KMS-11 (cell line): ENCODE measurements at regions not wholly inside any gene's neighbourhood (a gene's known extent, or its start where the extent isn't known, plus 50 kb on each side); places are given as distances from the start of the nearest gene placed in this dataset.

Experiments used
- H2AFZ ChIP-seq: fragments of 200-600 bp; sonication (generic); 2 replicates; pipeline ENCODE4 v1.6.1; 2016; ENCODE audit warnings: antibody characterized with exemption, mixed run types, low read depth
- H3K27ac ChIP-seq: fragments of 200-600 bp; sonication (generic); 2 replicates; pipeline ENCODE4 v1.6.1; 2016; ENCODE audit warnings: mild to moderate bottlenecking, mixed run types
- H3K27me3 ChIP-seq: fragments of 200-600 bp; sonication (generic); 2 replicates; pipeline ENCODE4 v1.6.1; 2017; ENCODE audit warnings: mild to moderate bottlenecking, low read depth, mixed run types, moderate library complexity; ENCODE audit not compliant: insufficient read depth
- H3K36me3 ChIP-seq: fragments of 200-600 bp; sonication (generic); 2 replicates; pipeline ENCODE4 v1.6.1; 2017; ENCODE audit warnings: mild to moderate bottlenecking, mixed run types; ENCODE audit not compliant: insufficient read depth
- H3K4me1 ChIP-seq: fragments of 200-600 bp; sonication (generic); 2 replicates; pipeline ENCODE4 v1.6.1; 2016; ENCODE audit warnings: mild to moderate bottlenecking, low read depth, mixed run types; ENCODE audit not compliant: poor library complexity, severe bottlenecking
- H3K4me2 ChIP-seq: fragments of 200-600 bp; sonication (generic); 2 replicates; pipeline ENCODE4 v1.7.0; 2016; ENCODE audit warnings: mild to moderate bottlenecking, mixed run types
- H3K4me3 ChIP-seq: fragments of 200-600 bp; sonication (generic); IDR thresholded peaks from 2 replicates; pipeline ENCODE4 v1.6.1; 2017; ENCODE audit warnings: low read depth, low read length, mixed read lengths; ENCODE audit not compliant: insufficient read depth
- H3K79me2 ChIP-seq: fragments of 200-600 bp; sonication (generic); 2 replicates; pipeline ENCODE4 v1.6.1; 2016; ENCODE audit warnings: low read depth, mixed run types; ENCODE audit not compliant: insufficient read depth
- H3K9ac ChIP-seq: fragments of 200-600 bp; sonication (generic); 2 replicates; pipeline ENCODE4 v1.6.1; 2016; ENCODE audit warnings: mild to moderate bottlenecking, mixed run types
- H4K20me1 ChIP-seq: fragments of 200-600 bp; sonication (generic); 2 replicates; pipeline ENCODE4 v1.6.1; 2016; ENCODE audit warnings: mild to moderate bottlenecking, mixed run types; ENCODE audit not compliant: insufficient read depth
- CTCF ChIP-seq: fragments of 200-600 bp; sonication (generic); conservative IDR thresholded peaks from 2 replicates; pipeline ENCODE4 v1.6.1; 2017; ENCODE audit warnings: low read depth, mild to moderate bottlenecking, antibody characterized with exemption, low read length, moderate library complexity, mixed read lengths

GRCh38 chr1:195744256-195744655, 864.0 kb downstream of the KCNT2 start:
- no peak for TF ChIP-seq CTCF

DNA sequence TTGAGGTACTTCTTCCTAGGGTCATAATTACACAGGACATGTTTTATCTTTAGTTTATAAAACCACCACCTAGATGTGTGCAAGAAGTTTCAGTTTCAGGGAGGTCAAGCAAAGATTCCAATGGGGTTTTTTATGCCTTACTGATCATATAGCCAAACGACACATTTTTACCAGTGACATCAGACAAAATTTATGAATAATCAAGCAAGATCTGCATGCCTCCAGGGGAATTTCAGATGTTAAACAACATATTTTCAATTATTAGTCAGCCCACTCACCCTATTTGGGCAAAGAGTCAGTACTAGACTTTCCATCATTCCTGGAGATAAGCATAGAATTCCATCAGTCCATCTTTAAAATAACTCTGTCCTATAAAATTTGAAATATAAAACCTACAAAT, 867.4 kb downstream of the KCNT2 start:
- Histone ChIP-seq H2AFZ (no peak overlapping the region), H3K4me3 (no peak overlapping the region), H3K9ac (no peak overlapping the region), H3K27ac (no peak overlapping the region), H3K36me3 (no peaks in the 10 kb centered on the region), H3K27me3 (no peaks in the 10 kb centered on the region), H3K4me1 (peaks cover 18% of the 10 kb centered on the region), H3K79me2 (no peaks in the 10 kb centered on the region), H4K20me1 (no peaks in the 10 kb centered on the region), H3K4me2 (peak overlapping the region; percentile 3; the same call in 1 of the 2 replicates)
- no peak for TF ChIP-seq CTCF

More at GRCh38 chr1:195744256-195744655, 864.0 kb downstream of the KCNT2 start:
- H2AFZ ChIP-seq: no peak overlapping the region
- no peaks in the 10 kb centered on the region for H3K27me3 ChIP-seq
- H3K4me2 ChIP-seq: no peak overlapping the region
- no peak overlapping the region for H3K27ac ChIP-seq
- no peaks in the 10 kb centered on the region for H4K20me1 ChIP-seq
- H3K4me3 ChIP-seq: no peak overlapping the region
- no peaks in the 10 kb centered on the region for H3K36me3 ChIP-seq
- H3K9ac ChIP-seq: no peak overlapping the region
- no peaks in the 10 kb centered on the region for H3K79me2 ChIP-seq
- H3K4me1 ChIP-seq: peaks cover 18% of the 10 kb centered on the region

- Histone ChIP-seq H3K27ac (no peak overlapping the region), H2AFZ (no peak overlapping the region), H3K27me3 (no peaks in the 10 kb centered on the region), H3K9ac (no peak overlapping the region), H3K79me2 (no peaks in the 10 kb centered on the region), H3K4me2 (no peak overlapping the region), H4K20me1 (no peaks in the 10 kb centered on the region), H3K4me3 (no peak overlapping the region), H3K4me1 (peaks cover 18% of the 10 kb centered on the region), H3K36me3 (no peaks in the 10 kb centered on the region)
- no peak for TF ChIP-seq CTCF
Observed at GRCh38 chr1:195738966-195739650, 869.1 kb downstream of the KCNT2 start.

- Histone ChIP-seq H3K4me2 (no peak overlapping the region), H3K36me3 (no peaks in the 10 kb centered on the region), H3K4me1 (no peaks in the 10 kb centered on the region), H4K20me1 (no peaks in the 10 kb centered on the region), H3K79me2 (no peaks in the 10 kb centered on the region), H3K9ac (no peak overlapping the region), H3K4me3 (no peak overlapping the region), H3K27me3 (no peaks in the 10 kb centered on the region), H2AFZ (no peak overlapping the region), H3K27ac (no peak overlapping the region)
- TF ChIP-seq CTCF: no peak
Observed at GRCh38 chr1:195735140-195735539, 873.1 kb downstream of the KCNT2 start.
